HepG2 (cell line): ENCODE measurements at regions not wholly inside any gene's neighbourhood (a gene's known extent, or its start where the extent isn't known, plus 50 kb on each side); places are given as distances from the start of the nearest gene placed in this dataset.

Experiments
- ATAC-seq: fragments of 200-7000 bp; cut with Tn5 transposase; 3 replicates; pipeline ENCODE4 v1.9.1; 2020; ENCODE audit warnings: mild to moderate bottlenecking, moderate library complexity
- BruUV-seq: library from RNA; stranded (reverse); fragments of 400-500 nt; replicated peaks from 2 replicates; lab custom pipeline; 2021; lab: Mats Ljungman, UMichigan
- CTCF ChIA-PET: fragments of 300-600 bp; formaldehyde crosslinking; extraction: SDS; loops from one replicate; lab custom pipeline; 2021; ENCODE audit warnings: low total read pairs, inconsistent platforms, low intra/inter-chr PET ratio; lab: Yijun Ruan, JAX
- POLR2A ChIA-PET: fragments of 350-600 bp; sonication (Branson Sonifier 250); formaldehyde crosslinking; loops from one replicate; lab custom pipeline; 2020; ENCODE audit warnings: antibody characterized with exemption, inconsistent platforms; lab: Yijun Ruan, JAX
- DNase-seq: peaks from one replicate; pipeline ENCODE4 v3.0.0-alpha.2; 2015; ENCODE audit warnings: low spot score
- FAIRE-seq: peaks from 3 replicates; lab custom pipeline; 2011; peaks lifted over from hg19 to GRCh38; lab: Jason Lieb, UNC
- H2AFZ ChIP-seq: one replicate; pipeline ENCODE4 v1.6.1; 2011; ENCODE audit warnings: low read length, inconsistent platforms
- H3K27ac ChIP-seq: fragments of 300-600 bp; 3 replicates; pipeline ENCODE4 v1.8.0; 2011; ENCODE audit warnings: mixed run types, mild to moderate bottlenecking, mixed read lengths, low read length, inconsistent platforms; ENCODE audit not compliant: insufficient read depth; ENCODE audit errors: extremely low read length
- H3K27me3 ChIP-seq, 2 experiments: fragments of 200-600 bp in 1 of 2; 2 replicates in 1 of 2; 3 replicates in 1 of 2; pipeline versions ENCODE4 v1.6.0 to v1.8.0; 2011; ENCODE audit warnings: low read length in 2 of 2, mild to moderate bottlenecking in 2 of 2, moderate library complexity in 2 of 2, inconsistent platforms in 1 of 2; ENCODE audit not compliant: insufficient read depth in 2 of 2, control insufficient read depth in 1 of 2
- H3K36me3 ChIP-seq, 2 experiments: fragments of 200-600 bp in 1 of 2; replicated peaks in 1 of 2; 2 replicates in 1 of 2; 3 replicates in 1 of 2; pipeline versions ENCODE4 v1.5.1 to v1.8.0; 2011; ENCODE audit warnings: low read length in 2 of 2, inconsistent platforms in 1 of 2; ENCODE audit not compliant: insufficient read depth in 2 of 2, control insufficient read depth in 1 of 2
- H3K4me1 ChIP-seq: 2 replicates; pipeline ENCODE4 v1.5.1; 2012; ENCODE audit warnings: low read length, inconsistent platforms; ENCODE audit not compliant: insufficient read depth
- H3K4me2 ChIP-seq: 2 replicates; pipeline ENCODE4 v1.6.0; 2011; ENCODE audit warnings: low read depth, low read length, inconsistent platforms
- H3K4me3 ChIP-seq, 3 experiments: fragments of 200-600 bp in 1 of 3; sonication (generic), shearing (Covaris generic) in 1 of 3; replicated peaks in 1 of 3; 2 replicates each; pipeline ENCODE4 v1.5.1; 2011 to 2016; ENCODE audit warnings: low read length in 3 of 3, inconsistent platforms in 2 of 3, low read depth in 2 of 3, mild to moderate bottlenecking in 2 of 3, control low read depth in 1 of 3, mixed read lengths in 1 of 3; ENCODE audit not compliant: insufficient read depth in 1 of 3
- H3K79me2 ChIP-seq: one replicate; pipeline ENCODE4 v1.6.1; 2011; ENCODE audit warnings: low read length, inconsistent platforms; ENCODE audit not compliant: insufficient read depth
- H3K9ac ChIP-seq: 2 replicates; pipeline ENCODE4 v1.6.0; 2011; ENCODE audit warnings: mild to moderate bottlenecking, low read depth, low read length, inconsistent platforms; ENCODE audit not compliant: insufficient read depth
- H3K9me3 ChIP-seq: 2 replicates; pipeline ENCODE4 v1.5.1; 2012; ENCODE audit warnings: mild to moderate bottlenecking, low read length
- H4K20me1 ChIP-seq: 2 replicates; pipeline ENCODE4 v1.6.0; 2011; ENCODE audit warnings: inconsistent platforms, mild to moderate bottlenecking, low read length, moderate library complexity; ENCODE audit not compliant: insufficient read depth
- AKAP8 ChIP-seq: sonication (generic); formaldehyde crosslinking; IDR thresholded peaks from 2 replicates; pipeline ENCODE4 v1.5.1; 2020; ENCODE audit warnings: mild to moderate bottlenecking, missing genetic modification reagents
- CEBPB ChIP-seq: IDR thresholded peaks from 2 replicates; pipeline ENCODE4 v1.6.1; 2011; ENCODE audit warnings: low read depth, low read length, improper control_type of control experiment, borderline replicate concordance
- FOSL2 ChIP-seq: sonication (generic); formaldehyde crosslinking; IDR thresholded peaks from 2 replicates; pipeline ENCODE4 v1.4.0; 2020; ENCODE audit warnings: missing genetic modification reagents
- FOXM1 ChIP-seq: sonication (generic); formaldehyde crosslinking; IDR thresholded peaks from 2 replicates; pipeline ENCODE4 v1.5.0; 2020; ENCODE audit warnings: missing genetic modification reagents
- LCORL ChIP-seq, 2 experiments: fragments of 450-650 bp in 1 of 2; sonication (generic) in 1 of 2; formaldehyde crosslinking in 1 of 2; IDR thresholded peaks; 2 replicates each; pipeline versions ENCODE4 v1.5.0 to v1.6.1; 2017 to 2020; ENCODE audit warnings: antibody characterized with exemption in 1 of 2, missing genetic modification reagents in 1 of 2
- MATR3 ChIP-seq: sonication (generic); formaldehyde crosslinking; IDR thresholded peaks from 2 replicates; pipeline ENCODE4 v1.4.0; 2020; ENCODE audit warnings: missing genetic modification reagents
- NR1H2 ChIP-seq: sonication (generic); formaldehyde crosslinking; IDR thresholded peaks from 2 replicates; pipeline ENCODE4 v1.8.1; 2022; ENCODE audit warnings: low read depth, missing genetic modification reagents, borderline replicate concordance
- ONECUT2 ChIP-seq: sonication (generic); formaldehyde crosslinking; IDR thresholded peaks from 2 replicates; pipeline ENCODE4 v1.4.0; 2020; ENCODE audit warnings: missing genetic modification reagents
- REXO4 ChIP-seq: sonication (generic); formaldehyde crosslinking; IDR thresholded peaks from 2 replicates; pipeline ENCODE4 v1.8.0; 2022; ENCODE audit warnings: missing genetic modification reagents, mild to moderate bottlenecking, borderline replicate concordance
- SKI ChIP-seq: fragments of 450-650 bp; IDR thresholded peaks from one replicate; pipeline ENCODE4 v1.6.1; 2018; ENCODE audit warnings: mild to moderate bottlenecking; ENCODE audit not compliant: partially characterized antibody
- TBP ChIP-seq: sonication (generic); formaldehyde crosslinking; IDR thresholded peaks from 2 replicates; pipeline ENCODE4 v1.5.0; 2020; ENCODE audit warnings: missing genetic modification reagents
- ZBTB21 ChIP-seq: sonication (generic); formaldehyde crosslinking; IDR thresholded peaks from 2 replicates; pipeline ENCODE4 v1.4.0; 2020; ENCODE audit warnings: missing genetic modification reagents
- ZKSCAN1 ChIP-seq: fragments of 150-350 bp; IDR thresholded peaks from 2 replicates; pipeline ENCODE4 v1.6.1; 2014; ENCODE audit warnings: low read length
- ZNF674 ChIP-seq: sonication (generic); formaldehyde crosslinking; IDR thresholded peaks from 2 replicates; pipeline ENCODE4 v1.5.0; 2020; ENCODE audit warnings: low read depth, mild to moderate bottlenecking, missing genetic modification reagents
- WGBS: methylation state at CpG from one replicate; pipeline ENCODE4 v1.1.6; 2017; ENCODE audit warnings: low lambda C conversion rate; 5-methylcytosine and 5-hydroxymethylcytosine counted together
- in situ Hi-C: cut with HindIII; loops from 2 replicates; pipeline ENCODE4 v1.10.0; 2017; ENCODE audit warnings: low pct_unique_long_range_greater_than_20kb; ENCODE audit not compliant: extremely low pct_ligation_motif_present
- intact Hi-C: fragments of 100-400 bp; cut with micrococcal nuclease; formaldehyde crosslinking; loops from one replicate; pipeline ENCODE4 v1.10.0; 2022; ENCODE audit not compliant: unreplicated experiment
- TF ChIP-seq, protein P1 (sequence below): sonication (generic); formaldehyde crosslinking; IDR thresholded peaks from 2 replicates; pipeline ENCODE4 v1.4.0; 2020; ENCODE audit warnings: missing genetic modification reagents
- TF ChIP-seq, protein P2 (sequence below): sonication (generic); formaldehyde crosslinking; IDR thresholded peaks from 2 replicates; pipeline ENCODE4 v1.4.0; 2020; ENCODE audit warnings: missing genetic modification reagents
- TF ChIP-seq, protein P3 (sequence below): sonication (generic); formaldehyde crosslinking; conservative IDR thresholded peaks from 2 replicates; pipeline ENCODE4 v1.8.0; 2022; ENCODE audit warnings: mild to moderate bottlenecking, moderate library complexity, missing genetic modification reagents
- TF ChIP-seq, protein P4 (sequence below): IDR thresholded peaks from 2 replicates; pipeline ENCODE4 v1.6.1; 2016; ENCODE audit warnings: mild to moderate bottlenecking

DNA sequence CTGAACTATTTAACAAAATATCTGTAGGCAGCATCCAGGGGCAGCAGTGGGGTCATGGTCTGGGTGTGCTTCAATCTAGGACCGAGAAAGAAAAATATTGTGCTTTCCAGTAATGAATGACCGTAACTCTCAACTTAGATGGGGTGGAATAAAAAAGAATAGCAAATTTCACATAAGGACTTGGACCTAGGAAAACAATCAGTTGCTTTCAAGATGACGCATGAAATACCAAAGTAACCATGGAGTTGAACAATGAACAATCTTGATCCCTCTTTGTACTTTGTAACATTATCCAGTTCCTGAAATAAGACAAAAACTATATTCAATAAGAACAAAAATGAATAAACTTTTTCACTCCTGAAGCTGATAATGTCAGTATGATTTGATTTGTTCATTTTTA lies 167.1 kb downstream of the C7orf25 start (continued):
- TF ChIP-seq, protein P1, sequence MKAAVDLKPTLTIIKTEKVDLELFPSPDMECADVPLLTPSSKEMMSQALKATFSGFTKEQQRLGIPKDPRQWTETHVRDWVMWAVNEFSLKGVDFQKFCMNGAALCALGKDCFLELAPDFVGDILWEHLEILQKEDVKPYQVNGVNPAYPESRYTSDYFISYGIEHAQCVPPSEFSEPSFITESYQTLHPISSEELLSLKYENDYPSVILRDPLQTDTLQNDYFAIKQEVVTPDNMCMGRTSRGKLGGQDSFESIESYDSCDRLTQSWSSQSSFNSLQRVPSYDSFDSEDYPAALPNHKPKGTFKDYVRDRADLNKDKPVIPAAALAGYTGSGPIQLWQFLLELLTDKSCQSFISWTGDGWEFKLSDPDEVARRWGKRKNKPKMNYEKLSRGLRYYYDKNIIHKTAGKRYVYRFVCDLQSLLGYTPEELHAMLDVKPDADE = no peak
- no peak for TF ChIP-seq FOXM1 (CRISPR knock-in tag)
- TF ChIP-seq ZKSCAN1 = no peak
- TF ChIP-seq REXO4 = no peak
- TF ChIP-seq CEBPB = no peak
- TF ChIP-seq LCORL (IDR thresholded peaks at IDR 0.05) = no peak
- no peak for TF ChIP-seq LCORL (CRISPR knock-in tag; IDR thresholded peaks at IDR 0.05)
- no peak for TF ChIP-seq NR1H2 (CRISPR knock-in tag)
- TF ChIP-seq, protein P2, sequence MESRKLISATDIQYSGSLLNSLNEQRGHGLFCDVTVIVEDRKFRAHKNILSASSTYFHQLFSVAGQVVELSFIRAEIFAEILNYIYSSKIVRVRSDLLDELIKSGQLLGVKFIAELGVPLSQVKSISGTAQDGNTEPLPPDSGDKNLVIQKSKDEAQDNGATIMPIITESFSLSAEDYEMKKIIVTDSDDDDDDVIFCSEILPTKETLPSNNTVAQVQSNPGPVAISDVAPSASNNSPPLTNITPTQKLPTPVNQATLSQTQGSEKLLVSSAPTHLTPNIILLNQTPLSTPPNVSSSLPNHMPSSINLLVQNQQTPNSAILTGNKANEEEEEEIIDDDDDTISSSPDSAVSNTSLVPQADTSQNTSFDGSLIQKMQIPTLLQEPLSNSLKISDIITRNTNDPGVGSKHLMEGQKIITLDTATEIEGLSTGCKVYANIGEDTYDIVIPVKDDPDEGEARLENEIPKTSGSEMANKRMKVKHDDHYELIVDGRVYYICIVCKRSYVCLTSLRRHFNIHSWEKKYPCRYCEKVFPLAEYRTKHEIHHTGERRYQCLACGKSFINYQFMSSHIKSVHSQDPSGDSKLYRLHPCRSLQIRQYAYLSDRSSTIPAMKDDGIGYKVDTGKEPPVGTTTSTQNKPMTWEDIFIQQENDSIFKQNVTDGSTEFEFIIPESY (CRISPR knock-in tag) = no peak

DNA sequence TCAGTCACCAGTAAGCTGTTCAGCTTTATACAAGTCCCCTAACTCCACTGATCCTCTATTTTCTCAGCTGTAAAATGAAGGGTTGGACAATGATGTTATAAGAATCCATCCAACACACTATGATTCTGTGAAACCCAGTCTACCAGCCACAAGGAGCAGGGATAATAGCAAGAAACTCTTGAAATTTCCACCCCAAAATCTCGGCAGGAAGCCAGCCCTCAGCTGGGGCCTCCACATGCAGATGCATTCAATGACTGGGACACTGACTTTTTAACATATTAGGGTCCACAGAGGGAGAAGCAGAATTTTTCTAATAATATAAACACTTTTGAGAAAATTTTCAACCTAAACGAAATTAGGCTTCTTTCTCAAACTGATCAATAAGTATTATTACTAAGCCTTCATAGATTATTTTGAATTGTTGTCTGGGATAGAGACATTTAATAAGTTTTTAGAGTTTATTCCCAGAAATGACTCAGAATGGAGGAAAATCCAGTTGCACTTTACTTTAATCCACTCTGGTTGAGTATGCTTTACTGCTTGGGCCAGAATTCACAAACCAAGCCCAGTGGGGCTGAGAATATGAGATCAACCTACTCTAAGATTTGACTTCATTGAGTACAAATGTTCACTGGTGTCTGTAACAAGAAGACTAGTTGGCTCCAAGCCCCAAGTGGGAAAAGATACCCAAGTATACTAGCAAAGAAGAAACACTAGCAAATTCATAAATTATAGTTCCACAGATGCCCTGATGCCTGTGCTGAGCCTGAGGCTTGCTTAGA lies 168.6 kb downstream of the C7orf25 start:
- H3K9ac ChIP-seq = no peak overlapping the region
- no peak for DNase-seq
- H3K4me3 ChIP-seq = no peak overlapping the region
- peaks cover 5% of the 10 kb centered on the region; the same call in 1 of the 2 replicates for H3K9me3 ChIP-seq
- WGBS = 0% methylated on average over 2 of the region's 2 CpGs
- H3K79me2 ChIP-seq = no peaks in the 10 kb centered on the region
- H3K4me2 ChIP-seq = no peak overlapping the region
- in situ Hi-C loops = no loop called here
- BruUV-seq = no TSS peak
- no peak overlapping the region for H2AFZ ChIP-seq
- POLR2A ChIA-PET = no interaction called here
- H3K27me3 ChIP-seq = no peaks in the 10 kb centered on the region
- no peaks in the 10 kb centered on the region for H3K36me3 ChIP-seq
- no peak for FAIRE-seq
- intact Hi-C loops = no loop called here
- no peak for ATAC-seq
- no peaks in the 10 kb centered on the region for H4K20me1 ChIP-seq
- CTCF ChIA-PET = no interaction called here
- no peak overlapping the region for H3K27ac ChIP-seq
- no peaks in the 10 kb centered on the region for H3K4me1 ChIP-seq
- TF ChIP-seq ZBTB21 (CRISPR knock-in tag) (no peak), ONECUT2 (CRISPR knock-in tag) (no peak), TBP (CRISPR knock-in tag) (no peak), ZNF674 (CRISPR knock-in tag) (no peak), FOSL2 (no peak), SKI (no peak), AKAP8 (CRISPR knock-in tag) (no peak), FOXM1 (CRISPR knock-in tag) (no peak), MATR3 (CRISPR knock-in tag) (no peak)
- TF ChIP-seq, protein P3, sequence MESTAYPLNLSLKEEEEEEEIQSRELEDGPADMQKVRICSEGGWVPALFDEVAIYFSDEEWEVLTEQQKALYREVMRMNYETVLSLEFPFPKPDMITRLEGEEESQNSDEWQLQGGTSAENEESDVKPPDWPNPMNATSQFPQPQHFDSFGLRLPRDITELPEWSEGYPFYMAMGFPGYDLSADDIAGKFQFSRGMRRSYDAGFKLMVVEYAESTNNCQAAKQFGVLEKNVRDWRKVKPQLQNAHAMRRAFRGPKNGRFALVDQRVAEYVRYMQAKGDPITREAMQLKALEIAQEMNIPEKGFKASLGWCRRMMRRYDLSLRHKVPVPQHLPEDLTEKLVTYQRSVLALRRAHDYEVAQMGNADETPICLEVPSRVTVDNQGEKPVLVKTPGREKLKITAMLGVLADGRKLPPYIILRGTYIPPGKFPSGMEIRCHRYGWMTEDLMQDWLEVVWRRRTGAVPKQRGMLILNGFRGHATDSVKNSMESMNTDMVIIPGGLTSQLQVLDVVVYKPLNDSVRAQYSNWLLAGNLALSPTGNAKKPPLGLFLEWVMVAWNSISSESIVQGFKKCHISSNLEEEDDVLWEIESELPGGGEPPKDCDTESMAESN (CRISPR knock-in tag) = no peak
- TF ChIP-seq, protein P4, sequence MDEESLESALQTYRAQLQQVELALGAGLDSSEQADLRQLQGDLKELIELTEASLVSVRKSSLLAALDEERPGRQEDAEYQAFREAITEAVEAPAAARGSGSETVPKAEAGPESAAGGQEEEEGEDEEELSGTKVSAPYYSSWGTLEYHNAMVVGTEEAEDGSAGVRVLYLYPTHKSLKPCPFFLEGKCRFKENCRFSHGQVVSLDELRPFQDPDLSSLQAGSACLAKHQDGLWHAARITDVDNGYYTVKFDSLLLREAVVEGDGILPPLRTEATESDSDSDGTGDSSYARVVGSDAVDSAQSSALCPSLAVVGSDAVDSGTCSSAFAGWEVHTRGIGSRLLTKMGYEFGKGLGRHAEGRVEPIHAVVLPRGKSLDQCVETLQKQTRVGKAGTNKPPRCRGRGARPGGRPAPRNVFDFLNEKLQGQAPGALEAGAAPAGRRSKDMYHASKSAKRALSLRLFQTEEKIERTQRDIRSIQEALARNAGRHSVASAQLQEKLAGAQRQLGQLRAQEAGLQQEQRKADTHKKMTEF = no peak
